ENCODE measurements at regions not wholly inside any gene's neighbourhood (a gene's known extent, or its start where the extent isn't known, plus 50 kb on each side); places are given as distances from the start of the nearest gene placed in this dataset.

DNA sequence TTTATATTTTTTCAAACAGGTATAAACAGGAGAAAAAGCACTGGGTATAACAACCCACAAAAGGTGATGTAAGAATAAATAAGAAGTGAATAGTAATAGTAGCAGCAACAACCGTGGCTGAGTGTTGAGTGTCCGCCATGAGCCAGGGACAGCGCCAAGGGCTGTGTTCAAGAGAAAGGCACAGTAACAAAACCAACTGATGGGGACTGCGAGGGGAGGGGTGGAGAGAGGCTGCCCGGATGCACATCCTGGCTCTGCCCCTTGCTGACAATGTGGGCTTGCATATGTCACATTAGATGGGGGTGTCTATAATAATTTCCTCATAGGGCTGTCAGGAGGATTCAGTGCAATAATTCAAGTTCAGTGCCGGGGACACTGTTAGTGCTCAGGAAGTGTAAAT is 912.4 kb downstream of the VRK1 start:
- Histone ChIP-seq H3K36me3 (ENCODE audit: control insufficient read depth in 2 of 2, extremely low read depth in 1 of 2, insufficient read depth in 2 of 2, low read length in 2 of 2) (no peaks in the 10 kb centered on the region), H3K79me2 (ENCODE audit: control insufficient read depth, insufficient read depth, low read length) (no peaks in the 10 kb centered on the region), H3K27me3 (ENCODE audit: control insufficient read depth in 2 of 2, insufficient read depth in 2 of 2, low read length in 2 of 2) (no peaks in the 10 kb centered on the region), H3K9me3 (replicated peaks; ENCODE audit: control insufficient read depth, insufficient read depth, low read length) (peaks cover 9% of the 10 kb centered on the region), H4K20me1 (replicated peaks; ENCODE audit: control insufficient read depth, extremely low read depth, insufficient read depth, low read length) (no peaks in the 10 kb centered on the region), H3K9me1 (replicated peaks; ENCODE audit: control insufficient read depth, extremely low read depth, insufficient read depth, low read length) (no peaks in the 10 kb centered on the region), H3K4me1 (ENCODE audit: control insufficient read depth, extremely low read depth, insufficient read depth, low read length) (no peaks in the 10 kb centered on the region), H3K4me2 (ENCODE audit: insufficient read depth, low read length) (no peak overlapping the region), H3K27ac (ENCODE audit: insufficient read depth, low read depth, low read length) (no peak overlapping the region), H2AFZ (ENCODE audit: low read depth, low read length) (no peak overlapping the region), H3K9ac (replicated peaks; ENCODE audit: extremely low read depth, insufficient read depth, low read length) (no peak overlapping the region), H3K4me3 (replicated peaks in 1 of 3; ENCODE audit: insufficient read depth in 1 of 3, low read depth in 1 of 3, low read length in 3 of 3) (no peak overlapping the region)
- POLR2A ChIA-PET, result no interaction called here
- TF ChIP-seq FOS (IDR thresholded peaks at IDR 0.05; ENCODE audit: borderline replicate concordance, insufficient read depth, low read length) (no peak), GATA2 (IDR thresholded peaks at IDR 0.05; ENCODE audit: insufficient read depth, insufficient read length, low read depth, low read length) (no peak), POLR2AphosphoS5 (IDR thresholded peaks at IDR 0.05; ENCODE audit: insufficient read depth, low read depth, low read length) (no peak), JUN (IDR thresholded peaks at IDR 0.05; ENCODE audit: borderline replicate concordance, insufficient read depth, insufficient read length, low read depth) (no peak), EZH2 (IDR thresholded peaks at IDR 0.05; ENCODE audit: borderline replicate concordance, low read depth, low read length, severe bottlenecking) (no peak), MYC (IDR thresholded peaks at IDR 0.05; ENCODE audit: low read depth, low read length) (no peak), CTCF (IDR thresholded peaks at IDR 0.05; ENCODE audit: extremely low read depth in 1 of 2, insufficient read depth in 1 of 2, low read depth in 1 of 2, low read length in 2 of 2) (no peak), POLR2A (IDR thresholded peaks at IDR 0.05; ENCODE audit: low read depth, low read length) (no peak)
- TF ChIP-seq, protein P1, sequence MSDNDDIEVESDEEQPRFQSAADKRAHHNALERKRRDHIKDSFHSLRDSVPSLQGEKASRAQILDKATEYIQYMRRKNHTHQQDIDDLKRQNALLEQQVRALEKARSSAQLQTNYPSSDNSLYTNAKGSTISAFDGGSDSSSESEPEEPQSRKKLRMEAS (IDR thresholded peaks at IDR 0.05; ENCODE audit: insufficient read depth, insufficient read length), result no peak
- no TSS peak for BruUV-seq (replicated peaks)
- DNase-seq (ENCODE audit: low read depth, low spot score), result no peak
- FAIRE-seq, result no peak
- intact Hi-C loops (cut with micrococcal nuclease), result no loop called here
- dilution Hi-C loops (cut with MboI; ENCODE audit: extremely low pct_ligation_motif_present, low sequenced_read_pairs), result no loop called here
- CTCF ChIA-PET, result no interaction called here
